WI38 (cell line): ENCODE measurements at regions not wholly inside any gene's neighbourhood (a gene's known extent, or its start where the extent isn't known, plus 50 kb on each side); places are given as distances from the start of the nearest gene placed in this dataset.
"Not testable (repeated sequence)": the region's sequence is repeated elsewhere in the genome, so short reads cannot be mapped to it uniquely, and the experiment has no call there.

ENCODE experiments used
- H3K4me3 ChIP-seq: 2 replicates; pipeline ENCODE4 v1.5.1; 2011; ENCODE audit warnings: low read depth, mild to moderate bottlenecking, control low read depth, low read length
- CTCF ChIP-seq: IDR thresholded peaks from 2 replicates; pipeline ENCODE4 v1.5.1; 2012; ENCODE audit warnings: low read depth, mild to moderate bottlenecking, control low read depth, low read length

GRCh38 chr6:76837564-76837963 is 625.7 kb downstream of the HTR1B start:
- no peak for TF ChIP-seq CTCF
- H3K4me3 ChIP-seq = no peak overlapping the region

- no peak for TF ChIP-seq CTCF
- no peak overlapping the region for H3K4me3 ChIP-seq
These were observed 627.6 kb downstream of the HTR1B start for GRCh38 chr6:76835695-76836094.

- no peak overlapping the region for H3K4me3 ChIP-seq
- TF ChIP-seq CTCF = no peak
These were observed 628.0 kb downstream of the HTR1B start for GRCh38 chr6:76835293-76835692.

- H3K4me3 ChIP-seq = no peak overlapping the region
- no peak for TF ChIP-seq CTCF
These were observed 628.9 kb downstream of the HTR1B start for GRCh38 chr6:76834399-76834798.

- H3K4me3 ChIP-seq = no peak overlapping the region
- TF ChIP-seq CTCF = no peak
These were observed 632.0 kb downstream of the HTR1B start for GRCh38 chr6:76831299-76831698.

- not testable (repeated sequence) for H3K4me3 ChIP-seq
These were observed 639.7 kb downstream of the HTR1B start for GRCh38 chr6:76823578-76823977.

GRCh38 chr6:76818451-76818850 is 644.8 kb downstream of the HTR1B start:
- no peak overlapping the region for H3K4me3 ChIP-seq
- no peak for TF ChIP-seq CTCF

- H3K4me3 ChIP-seq = no peak overlapping the region
- TF ChIP-seq CTCF = no peak
These were observed 645.9 kb downstream of the HTR1B start for GRCh38 chr6:76817429-76817828.
